HCT116 (cell line): ENCODE measurements at regions not wholly inside any gene's neighbourhood (a gene's known extent, or its start where the extent isn't known, plus 50 kb on each side); places are given as distances from the start of the nearest gene placed in this dataset.

Experiments
- ATAC-seq: fragments of 200-7000 bp; cut with Tn5 transposase; 2 replicates; pipeline ENCODE4 v1.9.1; 2020; ENCODE audit warnings: mild to moderate bottlenecking, moderate library complexity
- BruUV-seq: library from RNA; stranded (reverse); fragments of 400-500 nt; replicated peaks from 2 replicates; lab custom pipeline; 2021; lab: Mats Ljungman, UMichigan
- CTCF ChIA-PET: fragments of 300-600 bp; sonication (Branson Sonifier 250); formaldehyde crosslinking; loops from one replicate; lab custom pipeline; 2021; ENCODE audit warnings: antibody characterized with exemption; lab: Charles Lee
- POLR2A ChIA-PET: fragments of 300-600, 350-600 bp; sonication (Branson Sonifier 250); formaldehyde crosslinking; loops from one replicate; lab custom pipeline; 2021; ENCODE audit warnings: antibody characterized with exemption; lab: Charles Lee
- RAD21 ChIA-PET, 2 experiments: fragments of 300-600 bp; sonication (Branson Sonifier 250); formaldehyde crosslinking; loops; one replicate each; lab custom pipeline; 2023; ENCODE audit warnings: low total read pairs in 2 of 2; ENCODE audit not compliant: uncharacterized antibody in 2 of 2, unreplicated experiment in 2 of 2, low non-redundant PET in 1 of 2; lab: Charles Lee
- DNase-seq: peaks from one replicate; pipeline ENCODE4 v3.0.0-alpha.2; 2010; ENCODE audit warnings: low read depth, low spot score
- H2AFZ ChIP-seq: fragments of 200-600 bp; shearing (Covaris generic), sonication (generic); 2 replicates; pipeline ENCODE4 v1.6.1; 2017; ENCODE audit warnings: low read depth, mixed run types, mixed read lengths, antibody characterized with exemption, low read length; ENCODE audit not compliant: poor library complexity, severe bottlenecking
- H3K27ac ChIP-seq: 2 replicates; pipeline ENCODE4 v1.5.1; 2012; ENCODE audit warnings: low read depth, low read length
- H3K27me3 ChIP-seq: fragments of 200-600 bp; sonication (generic); 2 replicates; pipeline ENCODE4 v1.6.1; 2016; ENCODE audit warnings: mixed run types, low read length, mixed read lengths; ENCODE audit not compliant: insufficient read depth
- H3K36me3 ChIP-seq, 2 experiments: fragments of 200-500 bp in 1 of 2; fragments of 200-600 bp in 1 of 2; sonication (Bioruptor generic) in 1 of 2; sonication (generic) in 1 of 2; 2 replicates each; pipeline versions ENCODE4 v1.5.1 to v1.6.1; 2014 to 2016; ENCODE audit warnings: low read length in 2 of 2, inconsistent platforms in 1 of 2, mixed read lengths in 1 of 2, mixed run types in 1 of 2; ENCODE audit not compliant: insufficient read depth in 2 of 2, control insufficient read depth in 1 of 2
- H3K4me1 ChIP-seq, 2 experiments: fragments of 200-600 bp in 1 of 2; sonication (generic) in 1 of 2; 2 replicates each; pipeline versions ENCODE4 v1.5.1 to v1.6.1; 2012 to 2017; ENCODE audit warnings: low read length in 2 of 2, inconsistent platforms in 1 of 2, mild to moderate bottlenecking in 1 of 2, mixed read lengths in 1 of 2, mixed run types in 1 of 2, moderate library complexity in 1 of 2; ENCODE audit not compliant: insufficient read depth in 2 of 2, control insufficient read depth in 1 of 2
- H3K4me2 ChIP-seq: fragments of 200-600 bp; sonication (generic); 2 replicates; pipeline ENCODE4 v1.6.1; 2017; ENCODE audit warnings: mixed run types, low read length, mixed read lengths
- H3K4me3 ChIP-seq, 2 experiments: fragments of 200-600 bp in 1 of 2; sonication (generic) in 1 of 2; replicated peaks in 1 of 2; 2 replicates each; pipeline ENCODE4 v1.5.1; 2011 to 2016; ENCODE audit warnings: low read length in 2 of 2, control low read depth in 1 of 2, low read depth in 1 of 2, mild to moderate bottlenecking in 1 of 2, mixed read lengths in 1 of 2, mixed run types in 1 of 2
- H3K79me2 ChIP-seq: fragments of 200-600 bp; sonication (generic); 2 replicates; pipeline ENCODE4 v1.6.1; 2017; ENCODE audit warnings: mild to moderate bottlenecking, mixed run types, low read length, moderate library complexity, mixed read lengths; ENCODE audit not compliant: insufficient read depth
- H3K9ac ChIP-seq: fragments of 200-600 bp; sonication (generic); 2 replicates; pipeline ENCODE4 v1.6.1; 2016; ENCODE audit warnings: low read length, mixed read lengths
- H3K9me2 ChIP-seq: fragments of 200-600 bp; sonication (generic), shearing (Covaris generic); 2 replicates; pipeline ENCODE4 v1.6.1; 2017; ENCODE audit warnings: mixed run types, mild to moderate bottlenecking, moderate library complexity; ENCODE audit not compliant: insufficient read depth
- H3K9me3 ChIP-seq, 2 experiments: fragments of 200-500 bp in 1 of 2; fragments of 200-600 bp in 1 of 2; sonication (Bioruptor generic) in 1 of 2; sonication (generic) in 1 of 2; 2 replicates each; pipeline ENCODE4 v1.6.1; 2014 to 2017; ENCODE audit warnings: low read length in 2 of 2, mixed read lengths in 2 of 2, inconsistent platforms in 1 of 2, low read depth in 1 of 2, mild to moderate bottlenecking in 1 of 2, mixed run types in 1 of 2, moderate library complexity in 1 of 2; ENCODE audit not compliant: control insufficient read depth in 1 of 2, insufficient read depth in 1 of 2
- H4K20me1 ChIP-seq: fragments of 200-600 bp; sonication (generic), shearing (Covaris generic); 2 replicates; pipeline ENCODE4 v1.6.1; 2017; ENCODE audit warnings: mixed run types, mild to moderate bottlenecking, moderate library complexity; ENCODE audit not compliant: insufficient read depth
- CEBPB ChIP-seq: IDR thresholded peaks from 2 replicates; pipeline ENCODE4 v1.6.1; 2012; ENCODE audit warnings: low read depth
- EGR1 ChIP-seq: IDR thresholded peaks from 2 replicates; pipeline ENCODE4 v1.6.1; 2012; ENCODE audit warnings: low read depth
- ELF1 ChIP-seq: IDR thresholded peaks from 2 replicates; pipeline ENCODE4 v1.6.1; 2012; ENCODE audit warnings: low read depth, borderline replicate concordance
- EZH2 ChIP-seq: fragments of 200-600 bp; sonication (generic); IDR thresholded peaks from 2 replicates; pipeline ENCODE4 v1.6.1; 2017; ENCODE audit warnings: antibody characterized with exemption, mixed run types
- EZH2phosphoT487 ChIP-seq: fragments of 200-600 bp; IDR thresholded peaks from 2 replicates; pipeline ENCODE4 v1.6.1; 2018; ENCODE audit warnings: antibody characterized with exemption, borderline replicate concordance
- FOSL1 ChIP-seq: IDR thresholded peaks from 2 replicates; pipeline ENCODE4 v1.6.1; 2012; ENCODE audit warnings: low read depth
- JUND ChIP-seq: IDR thresholded peaks from 2 replicates; pipeline ENCODE4 v1.6.1; 2012
- POLR2AphosphoS5 ChIP-seq: IDR thresholded peaks from 2 replicates; pipeline ENCODE4 v1.6.1; 2011; ENCODE audit warnings: mild to moderate bottlenecking, low read depth, low read length, moderate library complexity
- RAD21 ChIP-seq: IDR thresholded peaks from 2 replicates; pipeline ENCODE4 v1.6.1; 2012; ENCODE audit warnings: low read depth, mild to moderate bottlenecking
- SP1 ChIP-seq: IDR thresholded peaks from 2 replicates; pipeline ENCODE4 v1.6.1; 2012; ENCODE audit warnings: low read depth
- TCF7L2 ChIP-seq: IDR thresholded peaks from 2 replicates; pipeline ENCODE4 v1.7.0; 2011; ENCODE audit warnings: borderline replicate concordance, inconsistent platforms; ENCODE audit not compliant: insufficient read depth, insufficient read length; ENCODE audit errors: extremely low read depth
- YY1 ChIP-seq: IDR thresholded peaks from 2 replicates; pipeline ENCODE4 v1.6.1; 2011; ENCODE audit warnings: low read length, low read depth, moderate library complexity, mild to moderate bottlenecking; ENCODE audit not compliant: insufficient replicate concordance; ENCODE audit errors: extremely low read depth
- ZFX ChIP-seq: fragments of 450-650 bp; IDR thresholded peaks from 2 replicates; pipeline ENCODE4 v1.6.1; 2017
- intact Hi-C: fragments of 100-400 bp; cut with micrococcal nuclease; formaldehyde crosslinking; loops from 2 replicates; pipeline ENCODE4 v1.10.0; 2022
- TF ChIP-seq, protein P1 (sequence below): IDR thresholded peaks from 2 replicates; pipeline ENCODE4 v1.6.1; 2012
- TF ChIP-seq, protein P2 (sequence below): IDR thresholded peaks from 2 replicates; pipeline ENCODE4 v1.6.1; 2012; ENCODE audit warnings: low read depth

DNA sequence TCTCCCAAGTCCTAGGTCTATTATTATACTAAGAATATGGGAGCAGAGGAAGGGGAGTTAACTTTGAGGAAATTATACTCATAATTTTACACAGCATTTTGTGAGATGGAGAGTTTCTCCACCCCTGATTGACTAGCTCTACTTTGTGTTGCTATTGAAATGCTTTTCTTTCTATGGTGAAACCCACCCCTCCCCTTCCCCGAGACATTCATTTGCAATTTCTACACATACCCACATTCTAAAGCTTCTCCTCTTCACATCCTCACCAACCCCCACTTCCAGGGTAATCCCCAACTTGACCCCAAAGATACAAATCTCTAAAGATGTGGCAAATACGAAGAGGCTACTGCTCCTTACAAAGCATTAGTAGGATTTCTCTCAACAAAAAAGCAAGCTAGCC is 992.2 kb downstream of the BCL11A start:
- TF ChIP-seq POLR2AphosphoS5 = no peak
- no peak for TF ChIP-seq SP1
- no peak for TF ChIP-seq EZH2
- TF ChIP-seq EGR1 = no peak
- TF ChIP-seq, protein P1, sequence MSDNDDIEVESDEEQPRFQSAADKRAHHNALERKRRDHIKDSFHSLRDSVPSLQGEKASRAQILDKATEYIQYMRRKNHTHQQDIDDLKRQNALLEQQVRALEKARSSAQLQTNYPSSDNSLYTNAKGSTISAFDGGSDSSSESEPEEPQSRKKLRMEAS = no peak
- no peak for TF ChIP-seq CEBPB
- TF ChIP-seq FOSL1 = no peak
- TF ChIP-seq ELF1 = no peak
- TF ChIP-seq YY1 = no peak
- TF ChIP-seq EZH2phosphoT487 = no peak
- TF ChIP-seq, protein P2, sequence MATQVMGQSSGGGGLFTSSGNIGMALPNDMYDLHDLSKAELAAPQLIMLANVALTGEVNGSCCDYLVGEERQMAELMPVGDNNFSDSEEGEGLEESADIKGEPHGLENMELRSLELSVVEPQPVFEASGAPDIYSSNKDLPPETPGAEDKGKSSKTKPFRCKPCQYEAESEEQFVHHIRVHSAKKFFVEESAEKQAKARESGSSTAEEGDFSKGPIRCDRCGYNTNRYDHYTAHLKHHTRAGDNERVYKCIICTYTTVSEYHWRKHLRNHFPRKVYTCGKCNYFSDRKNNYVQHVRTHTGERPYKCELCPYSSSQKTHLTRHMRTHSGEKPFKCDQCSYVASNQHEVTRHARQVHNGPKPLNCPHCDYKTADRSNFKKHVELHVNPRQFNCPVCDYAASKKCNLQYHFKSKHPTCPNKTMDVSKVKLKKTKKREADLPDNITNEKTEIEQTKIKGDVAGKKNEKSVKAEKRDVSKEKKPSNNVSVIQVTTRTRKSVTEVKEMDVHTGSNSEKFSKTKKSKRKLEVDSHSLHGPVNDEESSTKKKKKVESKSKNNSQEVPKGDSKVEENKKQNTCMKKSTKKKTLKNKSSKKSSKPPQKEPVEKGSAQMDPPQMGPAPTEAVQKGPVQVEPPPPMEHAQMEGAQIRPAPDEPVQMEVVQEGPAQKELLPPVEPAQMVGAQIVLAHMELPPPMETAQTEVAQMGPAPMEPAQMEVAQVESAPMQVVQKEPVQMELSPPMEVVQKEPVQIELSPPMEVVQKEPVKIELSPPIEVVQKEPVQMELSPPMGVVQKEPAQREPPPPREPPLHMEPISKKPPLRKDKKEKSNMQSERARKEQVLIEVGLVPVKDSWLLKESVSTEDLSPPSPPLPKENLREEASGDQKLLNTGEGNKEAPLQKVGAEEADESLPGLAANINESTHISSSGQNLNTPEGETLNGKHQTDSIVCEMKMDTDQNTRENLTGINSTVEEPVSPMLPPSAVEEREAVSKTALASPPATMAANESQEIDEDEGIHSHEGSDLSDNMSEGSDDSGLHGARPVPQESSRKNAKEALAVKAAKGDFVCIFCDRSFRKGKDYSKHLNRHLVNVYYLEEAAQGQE = no peak
- TF ChIP-seq TCF7L2 = no peak
- no peak for TF ChIP-seq ZFX
- TF ChIP-seq JUND = no peak
- TF ChIP-seq RAD21 = no peak
- DNase-seq = no peak
- no peak for ATAC-seq
- BruUV-seq = no TSS peak
- Histone ChIP-seq H3K9me2 (no peaks in the 10 kb centered on the region), H3K27me3 (no peaks in the 10 kb centered on the region), H3K27ac (no peak overlapping the region), H3K4me2 (no peak overlapping the region), H2AFZ (no peak overlapping the region), H3K79me2 (no peaks in the 10 kb centered on the region), H3K4me1 (no peaks in the 10 kb centered on the region), H3K4me3 (no peak overlapping the region), H4K20me1 (no peaks in the 10 kb centered on the region), H3K9me3 (no peaks in the 10 kb centered on the region), H3K36me3 (no peaks in the 10 kb centered on the region), H3K9ac (no peak overlapping the region)
- CTCF ChIA-PET = no interaction called here
- intact Hi-C loops = no loop called here
- POLR2A ChIA-PET = no interaction called here
- RAD21 ChIA-PET = no interaction called here
